Hepatocyte (in vitro differentiated cells): ENCODE measurements at regions not wholly inside any gene's neighbourhood (a gene's known extent, or its start where the extent isn't known, plus 50 kb on each side); places are given as distances from the start of the nearest gene placed in this dataset.

ENCODE experiments used
- DNase-seq: peaks from one replicate; pipeline ENCODE4 v3.0.0-alpha.2; 2016; ENCODE audit warnings: low spot score
- H2AFZ ChIP-seq: fragments of 200-600 bp; sonication (generic); 2 replicates; pipeline ENCODE4 v1.6.0; 2016; ENCODE audit warnings: antibody characterized with exemption, mild to moderate bottlenecking
- H3K27ac ChIP-seq: fragments of 200-600 bp; sonication (generic); 2 replicates; pipeline ENCODE4 v1.5.1; 2016; ENCODE audit warnings: mild to moderate bottlenecking
- H3K27me3 ChIP-seq: fragments of 200-600 bp; sonication (generic); 2 replicates; pipeline ENCODE4 v1.6.1; 2016
- H3K36me3 ChIP-seq: fragments of 200-600 bp; sonication (generic); replicated peaks from 2 replicates; pipeline ENCODE4 v1.5.1; 2016; ENCODE audit warnings: low read depth; ENCODE audit not compliant: insufficient read depth
- H3K4me1 ChIP-seq: fragments of 200-600 bp; sonication (generic); 2 replicates; pipeline ENCODE4 v1.5.1; 2016; ENCODE audit warnings: mild to moderate bottlenecking, moderate library complexity; ENCODE audit not compliant: insufficient read depth
- H3K4me2 ChIP-seq: fragments of 200-600 bp; sonication (generic); 2 replicates; pipeline ENCODE4 v1.6.0; 2016
- H3K4me3 ChIP-seq: fragments of 200-600 bp; sonication (generic); 2 replicates; pipeline ENCODE4 v1.5.1; 2016; ENCODE audit warnings: mild to moderate bottlenecking
- H3K79me2 ChIP-seq: fragments of 200-600 bp; sonication (generic); 2 replicates; pipeline ENCODE4 v1.6.0; 2017; ENCODE audit warnings: mild to moderate bottlenecking
- H3K9me2 ChIP-seq: fragments of 200-600 bp; sonication (generic); replicated peaks from 2 replicates; pipeline ENCODE4 v1.6.0; 2017; ENCODE audit warnings: mild to moderate bottlenecking; ENCODE audit not compliant: insufficient read depth
- H3K9me3 ChIP-seq: fragments of 200-600 bp; sonication (generic); 2 replicates; pipeline ENCODE4 v1.5.1; 2016; ENCODE audit warnings: low read depth, mild to moderate bottlenecking
- H4K20me1 ChIP-seq: fragments of 200-600 bp; sonication (generic); 2 replicates; pipeline ENCODE4 v1.6.0; 2016; ENCODE audit warnings: mild to moderate bottlenecking; ENCODE audit not compliant: insufficient read depth, poor library complexity, severe bottlenecking
- CTCF ChIP-seq: fragments of 200-600 bp; sonication (generic); IDR thresholded peaks from 2 replicates; pipeline ENCODE4 v1.5.1; 2016; ENCODE audit warnings: antibody characterized with exemption, mild to moderate bottlenecking; ENCODE audit not compliant: poor library complexity
- EZH2 ChIP-seq: fragments of 200-600 bp; sonication (generic); IDR thresholded peaks from 2 replicates; pipeline ENCODE4 v1.6.1; 2016; ENCODE audit warnings: antibody characterized with exemption, mild to moderate bottlenecking, borderline replicate concordance
- EZH2phosphoT487 ChIP-seq: fragments of 200-600 bp; sonication (generic); IDR thresholded peaks from one replicate; pipeline ENCODE4 v1.6.1; 2018; ENCODE audit warnings: antibody characterized with exemption, mild to moderate bottlenecking, low read depth, moderate library complexity; ENCODE audit not compliant: unreplicated experiment, severe bottlenecking
- WGBS: methylation state at CpG from one replicate; pipeline ENCODE4 v1.1.6; 2016; ENCODE audit warnings: low lambda C conversion rate; ENCODE audit errors: missing lambda C conversion rate; 5-methylcytosine and 5-hydroxymethylcytosine counted together

- no peak overlapping the region for H3K27ac ChIP-seq
- no peak overlapping the region for H3K4me3 ChIP-seq
- no peak overlapping the region for H2AFZ ChIP-seq
- H4K20me1 ChIP-seq: no peaks in the 10 kb centered on the region
- no peaks in the 10 kb centered on the region for H3K4me1 ChIP-seq
- TF ChIP-seq EZH2phosphoT487 (no peak), EZH2 (no peak), CTCF (no peak)
- WGBS: 78% methylated on average over 1 of the region's 1 CpG
- DNase-seq: no peak
- no peaks in the 10 kb centered on the region for H3K36me3 ChIP-seq
- no peaks in the 10 kb centered on the region for H3K79me2 ChIP-seq
- H3K9me2 ChIP-seq: no peaks in the 10 kb centered on the region
- H3K27me3 ChIP-seq: no peaks in the 10 kb centered on the region
- H3K4me2 ChIP-seq: no peak overlapping the region
- no peaks in the 10 kb centered on the region for H3K9me3 ChIP-seq
Measured at GRCh38 chr4:119745351-119745750, 116.7 kb upstream of the PDE5A start.

- Histone ChIP-seq H3K9me2 (no peaks in the 10 kb centered on the region), H3K27me3 (no peaks in the 10 kb centered on the region), H3K4me2 (no peak overlapping the region), H3K9me3 (no peaks in the 10 kb centered on the region), H3K79me2 (no peaks in the 10 kb centered on the region), H3K36me3 (no peaks in the 10 kb centered on the region), H3K27ac (no peak overlapping the region), H3K4me1 (no peaks in the 10 kb centered on the region), H4K20me1 (no peaks in the 10 kb centered on the region), H2AFZ (no peak overlapping the region), H3K4me3 (no peak overlapping the region)
- WGBS: 93% methylated on average over 3 of the region's 3 CpGs
- no peak for DNase-seq
- TF ChIP-seq EZH2phosphoT487 (no peak), EZH2 (no peak), CTCF (no peak)
Measured at GRCh38 chr4:119744580-119744979, 116.0 kb upstream of the PDE5A start.

GRCh38 chr4:119743644-119744043, 115.0 kb upstream of the PDE5A start:
- no peak for TF ChIP-seq EZH2phosphoT487
- TF ChIP-seq CTCF: no peak
- no peak for TF ChIP-seq EZH2
- peaks cover 5% of the 10 kb centered on the region for H3K4me1 ChIP-seq
- no peaks in the 10 kb centered on the region for H3K9me2 ChIP-seq
- no peaks in the 10 kb centered on the region for H3K79me2 ChIP-seq
- WGBS: 86% methylated on average over 2 of the region's 2 CpGs
- H3K27me3 ChIP-seq: no peaks in the 10 kb centered on the region
- no peaks in the 10 kb centered on the region for H4K20me1 ChIP-seq
- no peak overlapping the region for H3K4me3 ChIP-seq
- H3K36me3 ChIP-seq: no peaks in the 10 kb centered on the region
- no peak for DNase-seq
- no peak overlapping the region for H2AFZ ChIP-seq
- H3K4me2 ChIP-seq: no peak overlapping the region
- H3K27ac ChIP-seq: no peak overlapping the region
- H3K9me3 ChIP-seq: no peaks in the 10 kb centered on the region

- Histone ChIP-seq H4K20me1 (no peaks in the 10 kb centered on the region), H3K9me3 (no peaks in the 10 kb centered on the region), H3K9me2 (no peaks in the 10 kb centered on the region), H3K4me2 (no peak overlapping the region), H3K4me1 (peaks cover 17% of the 10 kb centered on the region), H3K79me2 (no peaks in the 10 kb centered on the region), H3K27me3 (no peaks in the 10 kb centered on the region), H3K4me3 (no peak overlapping the region), H3K36me3 (no peaks in the 10 kb centered on the region), H3K27ac (no peak overlapping the region), H2AFZ (no peak overlapping the region)
- WGBS: 40% methylated on average over 4 of the region's 4 CpGs
- DNase-seq: no peak
- TF ChIP-seq EZH2 (no peak), CTCF (no peak), EZH2phosphoT487 (no peak)
Measured at GRCh38 chr4:119739796-119740195, 111.2 kb upstream of the PDE5A start.
